HG02852 (cell line): ENCODE measurements at regions not wholly inside any gene's neighbourhood (a gene's known extent, or its start where the extent isn't known, plus 50 kb on each side); places are given as distances from the start of the nearest gene placed in this dataset.
A peak's percentile ranks its signal among the peaks of the same experiment; 100 is the strongest.
"Not testable (repeated sequence)": the region's sequence is repeated elsewhere in the genome, so short reads cannot be mapped to it uniquely, and the experiment has no call there.

ENCODE experiments used
- ATAC-seq: cut with Tn5 transposase; IDR thresholded peaks from one replicate; pipeline ENCODE4 v1.9.1; 2021; ENCODE audit warnings: mild to moderate bottlenecking, moderate library complexity; ENCODE audit not compliant: unreplicated experiment

GRCh38 chr1:178572604-178573003 is 59.7 kb downstream of the TEX35 start:
- ATAC-seq: no peak

- peak; percentile 69 for ATAC-seq
Observed at GRCh38 chr1:178573330-178573729, 60.4 kb downstream of the TEX35 start.

- no peak for ATAC-seq
Observed at GRCh38 chr1:178574345-178574744, 61.4 kb downstream of the TEX35 start.

- ATAC-seq: peak; percentile 37
Observed at GRCh38 chr1:178575611-178576361, 62.9 kb downstream of the TEX35 start.

- ATAC-seq: no peak
Observed at GRCh38 chr1:178576841-178577240, 63.9 kb downstream of the TEX35 start.

GRCh38 chr1:178577882-178578281 is 65.0 kb downstream of the TEX35 start:
- ATAC-seq: no peak

- ATAC-seq: no peak
Observed at GRCh38 chr1:178578541-178578940, 65.6 kb downstream of the TEX35 start.

GRCh38 chr1:178579095-178579494 is 66.2 kb downstream of the TEX35 start:
- no peak for ATAC-seq

GRCh38 chr1:178579562-178579961 is 66.7 kb downstream of the TEX35 start:
- peak; percentile 42 for ATAC-seq

- no peak for ATAC-seq
Observed at GRCh38 chr1:178580096-178580495, 67.2 kb downstream of the TEX35 start.

GRCh38 chr1:178580876-178581275 is 68.0 kb downstream of the TEX35 start:
- no peak for ATAC-seq

GRCh38 chr1:178581351-178582303 is 68.7 kb downstream of the TEX35 start:
- peak; percentile 76 for ATAC-seq

- ATAC-seq: no peak
Observed at GRCh38 chr1:178587096-178587495, 74.2 kb downstream of the TEX35 start.

GRCh38 chr1:178587975-178588374 is 75.1 kb downstream of the TEX35 start:
- ATAC-seq: no peak

- ATAC-seq: not testable (repeated sequence)
Observed at GRCh38 chr1:178589042-178589441, 76.1 kb downstream of the TEX35 start.

GRCh38 chr1:178591811-178592210 is 78.9 kb downstream of the TEX35 start:
- not testable (repeated sequence) for ATAC-seq

- ATAC-seq: no peak
Observed at GRCh38 chr1:178593515-178593914, 80.6 kb downstream of the TEX35 start.

- no peak for ATAC-seq
Observed at GRCh38 chr1:178594133-178594532, 81.2 kb downstream of the TEX35 start.

- no peak for ATAC-seq
Observed at GRCh38 chr1:178595491-178595890, 82.6 kb downstream of the TEX35 start.

- ATAC-seq: no peak
Observed at GRCh38 chr1:178599087-178599486, 86.2 kb downstream of the TEX35 start.

GRCh38 chr1:178599745-178600144 is 86.8 kb downstream of the TEX35 start:
- peak; percentile 85 for ATAC-seq

- no peak for ATAC-seq
Observed at GRCh38 chr1:178603926-178604325, 91.0 kb downstream of the TEX35 start.
